H9 (cell line): ENCODE measurements at regions not wholly inside any gene's neighbourhood (a gene's known extent, or its start where the extent isn't known, plus 50 kb on each side); places are given as distances from the start of the nearest gene placed in this dataset.

ENCODE experiments used
- DNase-seq: peaks from one replicate; pipeline ENCODE4 v3.0.0-alpha.2; 2017
- H2AFZ ChIP-seq: one replicate; pipeline ENCODE4 v1.6.1; 2013; ENCODE audit warnings: mild to moderate bottlenecking, low read length, control low read depth, moderate library complexity
- H2AK5ac ChIP-seq: 2 replicates; pipeline ENCODE4 v1.6.1; 2013; ENCODE audit warnings: low read length, control low read depth, mixed read lengths; ENCODE audit not compliant: insufficient read length
- H2BK120ac ChIP-seq: one replicate; pipeline ENCODE4 v1.6.1; 2013; ENCODE audit warnings: low read depth, mild to moderate bottlenecking, low read length, control low read depth, inconsistent platforms; ENCODE audit not compliant: poor library complexity, severe bottlenecking
- H2BK12ac ChIP-seq: 2 replicates; pipeline ENCODE4 v1.6.1; 2013; ENCODE audit warnings: low read length, control low read depth, mixed read lengths, low read depth; ENCODE audit not compliant: insufficient read length
- H2BK15ac ChIP-seq: 2 replicates; pipeline ENCODE4 v1.6.1; 2013; ENCODE audit warnings: low read depth, low read length, control low read depth
- H2BK20ac ChIP-seq: one replicate; pipeline ENCODE4 v1.6.1; 2013; ENCODE audit warnings: low read depth, mild to moderate bottlenecking, low read length, control low read depth, inconsistent platforms; ENCODE audit not compliant: poor library complexity, severe bottlenecking
- H2BK5ac ChIP-seq: 2 replicates; pipeline ENCODE4 v1.6.1; 2013; ENCODE audit warnings: low read length, control low read depth, mixed read lengths; ENCODE audit not compliant: insufficient read length
- H3K14ac ChIP-seq: 2 replicates; pipeline ENCODE4 v1.6.1; 2013; ENCODE audit warnings: low read length, control low read depth; ENCODE audit not compliant: insufficient read depth
- H3K18ac ChIP-seq: 2 replicates; pipeline ENCODE4 v1.6.1; 2013; ENCODE audit warnings: low read depth, mild to moderate bottlenecking, mixed read lengths, low read length, control low read depth; ENCODE audit not compliant: insufficient read length
- H3K23ac ChIP-seq: 2 replicates; pipeline ENCODE4 v1.6.1; 2013; ENCODE audit warnings: low read length, control low read depth, mixed read lengths, low read depth; ENCODE audit not compliant: insufficient read length
- H3K23me2 ChIP-seq: 2 replicates; pipeline ENCODE4 v1.6.1; 2013; ENCODE audit warnings: low read depth, mild to moderate bottlenecking, mixed read lengths, low read length, control low read depth; ENCODE audit not compliant: insufficient read length, poor library complexity, severe bottlenecking
- H3K27ac ChIP-seq: 2 replicates; pipeline ENCODE4 v1.5.1; 2013; ENCODE audit warnings: low read length, control low read depth, mixed read lengths, low read depth; ENCODE audit not compliant: insufficient read length
- H3K27me3 ChIP-seq: 2 replicates; pipeline ENCODE4 v1.6.1; 2013; ENCODE audit warnings: low read length, control low read depth, inconsistent platforms; ENCODE audit not compliant: insufficient read depth
- H3K4ac ChIP-seq: 2 replicates; pipeline ENCODE4 v1.6.1; 2013; ENCODE audit warnings: low read depth, mild to moderate bottlenecking, control low read depth, inconsistent platforms, low read length, moderate library complexity
- H3K4me1 ChIP-seq: 2 replicates; pipeline ENCODE4 v1.6.1; 2013; ENCODE audit warnings: low read length, control low read depth, inconsistent platforms; ENCODE audit not compliant: insufficient read depth
- H3K4me2 ChIP-seq: 2 replicates; pipeline ENCODE4 v1.6.1; 2013; ENCODE audit warnings: low read length, control low read depth, mixed read lengths; ENCODE audit not compliant: insufficient read length, insufficient read depth
- H3K56ac ChIP-seq: 2 replicates; pipeline ENCODE4 v1.6.1; 2013; ENCODE audit warnings: low read depth, mild to moderate bottlenecking, mixed read lengths, low read length, control low read depth; ENCODE audit not compliant: insufficient read length
- H3K79me1 ChIP-seq: 2 replicates; pipeline ENCODE4 v1.6.1; 2013; ENCODE audit warnings: low read depth, mild to moderate bottlenecking, moderate library complexity, low read length, control low read depth, inconsistent platforms; ENCODE audit not compliant: insufficient read depth, poor library complexity, severe bottlenecking
- H3K79me2 ChIP-seq: 2 replicates; pipeline ENCODE4 v1.6.1; 2013; ENCODE audit warnings: low read length, control low read depth, inconsistent platforms; ENCODE audit not compliant: insufficient read depth
- H3K9ac ChIP-seq: 2 replicates; pipeline ENCODE4 v1.6.1; 2013; ENCODE audit warnings: low read length, control low read depth, mixed read lengths; ENCODE audit not compliant: insufficient read length; ENCODE audit errors: extremely low read depth
- H3K9me3 ChIP-seq: one replicate; pipeline ENCODE4 v1.6.1; 2013; ENCODE audit warnings: low read depth, low read length, inconsistent platforms; ENCODE audit not compliant: control insufficient read depth
- H3T11ph ChIP-seq: one replicate; pipeline ENCODE4 v1.6.1; 2013; ENCODE audit warnings: mild to moderate bottlenecking, low read length, control low read depth, inconsistent platforms
- H4K20me1 ChIP-seq: one replicate; pipeline ENCODE4 v1.6.1; 2013; ENCODE audit not compliant: control insufficient read depth, insufficient read length, insufficient read depth
- H4K5ac ChIP-seq: 2 replicates; pipeline ENCODE4 v1.6.1; 2013; ENCODE audit warnings: low read depth, mild to moderate bottlenecking, mixed read lengths, low read length, control low read depth; ENCODE audit not compliant: insufficient read length
- H4K8ac ChIP-seq: replicated peaks from 2 replicates; pipeline ENCODE4 v1.6.1; 2013; ENCODE audit warnings: low read length, control low read depth, mixed read lengths, low read depth; ENCODE audit not compliant: insufficient read length
- H4K91ac ChIP-seq: 2 replicates; pipeline ENCODE4 v1.6.1; 2013; ENCODE audit warnings: low read depth, mild to moderate bottlenecking, moderate library complexity, mixed read lengths, low read length, control low read depth; ENCODE audit not compliant: insufficient read length
- H3K27ac Mint-ChIP-seq, 3 experiments: 2 replicates in 2 of 3; 3 replicates in 1 of 3; pipeline ENCODE4 v1.8.0; 2020 to 2021; ENCODE audit warnings: mixed read lengths in 3 of 3, mild to moderate bottlenecking in 1 of 3, moderate library complexity in 1 of 3
- H3K27me3 Mint-ChIP-seq: 2 replicates; pipeline ENCODE4 v1.8.0; 2021; ENCODE audit warnings: low read depth, mild to moderate bottlenecking, moderate library complexity, mixed read lengths
- H3K36me3 Mint-ChIP-seq, 3 experiments: 2 replicates in 2 of 3; 3 replicates in 1 of 3; pipeline ENCODE4 v1.8.0; 2020 to 2021; ENCODE audit warnings: low read depth in 3 of 3, mixed read lengths in 3 of 3; ENCODE audit not compliant: insufficient read depth in 1 of 3
- H3K4me1 Mint-ChIP-seq, 2 experiments: 2 replicates each; pipeline ENCODE4 v1.8.0; 2020; ENCODE audit warnings: mixed read lengths in 2 of 2
- H3K4me3 Mint-ChIP-seq, 2 experiments: 2 replicates in 1 of 2; 3 replicates in 1 of 2; pipeline ENCODE4 v1.8.0; 2020 to 2021; ENCODE audit warnings: mild to moderate bottlenecking in 2 of 2, mixed read lengths in 2 of 2, moderate library complexity in 1 of 2
- H3K9me3 Mint-ChIP-seq, 2 experiments: 2 replicates in 1 of 2; 3 replicates in 1 of 2; pipeline ENCODE4 v1.8.0; 2020; ENCODE audit warnings: mild to moderate bottlenecking in 2 of 2, mixed read lengths in 2 of 2, moderate library complexity in 1 of 2
- CTCF ChIP-seq: fragments of 200-600 bp; sonication (generic); conservative IDR thresholded peaks from 3 replicates; pipeline ENCODE4 v1.8.0; 2021; ENCODE audit warnings: antibody characterized with exemption, mild to moderate bottlenecking
- WGBS: extraction: QIAGEN DNeasy Blood & Tissue Kit; methylation state at CpG from one replicate; pipeline ENCODE4 v1.1.7; 2013; ENCODE audit warnings: missing lambda C conversion rate, low lambda C conversion rate, mixed read lengths; ENCODE audit not compliant: insufficient read length; ENCODE audit errors: extremely low coverage; 5-methylcytosine and 5-hydroxymethylcytosine counted together

GRCh38 chr18:76139844-76140243 lies 355.2 kb downstream of the ZNF516 start:
- Histone ChIP-seq H2AFZ (no peak overlapping the region), H3K79me2 (no peaks in the 10 kb centered on the region), H3K4ac (no peak overlapping the region), H2BK5ac (no peak overlapping the region), H2BK15ac (no peak overlapping the region), H3K9me3 (no peaks in the 10 kb centered on the region), H3K23ac (no peak overlapping the region), H3K14ac (no peak overlapping the region), H2BK20ac (no peak overlapping the region), H3K27ac (no peak overlapping the region), H3K4me1 (no peaks in the 10 kb centered on the region), H2AK5ac (no peak overlapping the region), H3K18ac (no peak overlapping the region), H3K9ac (no peak overlapping the region), H3K79me1 (no peaks in the 10 kb centered on the region), H3K27me3 (no peaks in the 10 kb centered on the region), H4K91ac (no peak overlapping the region), H3T11ph (no peak overlapping the region), H3K56ac (no peak overlapping the region), H3K23me2 (no peaks in the 10 kb centered on the region), H2BK12ac (no peak overlapping the region), H4K8ac (no peak overlapping the region), H4K20me1 (no peaks in the 10 kb centered on the region), H3K4me2 (no peak overlapping the region), H4K5ac (no peak overlapping the region), H2BK120ac (no peak overlapping the region)
- DNase-seq: no peak
- Mint-ChIP-seq H3K4me3 (no peak overlapping the region), H3K36me3 (peaks cover 0 to 2% (median 0%) of the 10 kb centered on the region in 3 experiments; a peak in 1 of 7 replicates), H3K27me3 (no peaks in the 10 kb centered on the region; the same call in 1 of the 2 replicates), H3K4me1 (no peaks in the 10 kb centered on the region), H3K27ac (no peak overlapping the region), H3K9me3 (peaks cover 3 to 5% of the 10 kb centered on the region in 2 experiments; a peak in 4 of 5 replicates)
- no peak for TF ChIP-seq CTCF
- WGBS: no CpG with 5 or more reads among the region's 1 CpG
